Fibroblast of upper back skin (primary cell): ENCODE measurements at regions not wholly inside any gene's neighbourhood (a gene's known extent, or its start where the extent isn't known, plus 50 kb on each side); places are given as distances from the start of the nearest gene placed in this dataset.
A peak's percentile ranks its signal among the peaks of the same experiment; 100 is the strongest.
"Not testable (repeated sequence)": the region's sequence is repeated elsewhere in the genome, so short reads cannot be mapped to it uniquely, and the experiment has no call there.

Experiments
- DNase-seq: peaks from one replicate; pipeline ENCODE4 v3.0.0-alpha.2; 2013

DNA sequence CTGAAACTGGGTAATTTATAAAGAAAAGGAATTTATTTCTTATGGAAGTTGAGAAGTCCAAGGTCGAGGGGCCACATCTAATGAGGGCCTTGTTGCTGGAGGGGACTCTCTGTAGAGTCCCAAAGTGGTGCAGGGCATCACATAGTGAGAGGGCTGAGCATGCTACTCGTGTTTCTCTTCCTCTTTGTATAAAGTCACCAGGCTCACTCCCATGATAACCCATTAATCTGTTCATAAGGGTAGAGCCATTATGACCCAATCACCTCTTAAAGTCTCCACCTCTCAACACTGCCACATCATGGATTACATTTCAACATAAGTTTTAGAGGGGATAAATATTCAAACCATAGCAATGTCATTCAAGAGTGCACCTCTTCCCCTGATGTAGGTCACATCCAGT is 79.1 kb upstream of the ATP2B1 start:
- DNase-seq: no peak

DNA sequence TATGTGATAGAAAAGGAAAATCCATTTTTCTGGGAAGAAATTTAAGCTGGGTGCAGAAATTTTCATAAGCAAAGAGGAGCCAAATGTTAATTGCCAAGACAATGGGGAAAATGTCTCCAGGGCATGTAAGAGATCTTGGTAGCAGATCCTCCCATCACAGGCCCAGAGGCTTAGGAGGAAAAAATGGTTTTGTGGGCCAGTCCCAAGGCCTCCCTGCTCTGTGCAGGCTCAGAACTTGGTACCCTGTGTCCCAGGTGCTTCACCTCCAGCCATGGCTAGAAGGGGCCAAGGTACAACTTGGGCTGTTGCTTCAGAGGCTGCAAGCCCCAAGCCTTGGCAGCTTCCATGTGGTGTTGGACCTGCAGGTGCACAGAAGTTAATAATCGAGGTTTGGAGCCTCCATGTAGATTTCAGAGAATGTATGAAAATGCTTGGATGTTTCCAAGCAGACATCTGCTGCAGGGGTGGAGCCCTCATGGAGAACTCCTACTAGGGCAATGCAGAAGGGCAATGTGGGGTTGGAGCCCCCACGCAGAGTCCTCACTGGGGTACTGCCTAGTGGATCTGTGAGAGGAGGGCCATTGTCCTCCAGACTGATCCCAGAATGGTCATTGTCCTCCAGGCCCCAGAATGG is 77.7 kb upstream of the ATP2B1 start:
- DNase-seq: no peak

DNA sequence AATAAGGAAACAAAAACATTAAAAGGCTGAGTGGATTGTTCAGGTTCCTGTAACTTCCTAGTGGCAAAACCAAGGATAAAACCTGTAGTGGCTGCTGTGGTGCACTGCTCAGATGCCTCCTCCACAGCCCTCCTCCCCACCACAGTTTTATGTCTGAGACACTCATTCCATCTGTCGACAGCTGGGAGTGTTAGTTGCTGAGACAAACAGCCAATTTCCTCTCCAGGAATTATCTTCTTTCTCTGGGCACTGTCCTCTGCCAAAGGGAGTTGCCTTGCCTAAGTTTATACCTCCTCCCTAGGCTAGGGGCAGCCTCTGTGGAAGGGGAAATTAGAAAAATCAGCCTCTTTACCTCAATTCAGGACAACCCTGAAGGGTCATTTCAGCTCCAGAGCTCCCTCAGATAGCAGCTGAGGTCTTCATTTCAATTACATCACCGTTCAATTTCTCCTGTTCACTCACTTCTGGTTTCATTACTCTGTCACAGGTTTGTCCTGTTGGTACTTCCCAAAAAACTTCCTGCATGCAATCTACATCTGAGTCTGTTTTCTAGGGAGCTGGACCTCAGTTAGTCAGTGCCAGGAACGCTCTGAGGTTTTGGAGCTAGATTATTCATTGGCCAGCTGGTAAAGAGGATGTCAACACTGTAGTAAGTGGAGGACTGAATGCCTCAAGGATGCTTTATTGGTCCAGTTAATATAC is 74.9 kb upstream of the ATP2B1 start:
- peak; percentile 62 for DNase-seq

DNA sequence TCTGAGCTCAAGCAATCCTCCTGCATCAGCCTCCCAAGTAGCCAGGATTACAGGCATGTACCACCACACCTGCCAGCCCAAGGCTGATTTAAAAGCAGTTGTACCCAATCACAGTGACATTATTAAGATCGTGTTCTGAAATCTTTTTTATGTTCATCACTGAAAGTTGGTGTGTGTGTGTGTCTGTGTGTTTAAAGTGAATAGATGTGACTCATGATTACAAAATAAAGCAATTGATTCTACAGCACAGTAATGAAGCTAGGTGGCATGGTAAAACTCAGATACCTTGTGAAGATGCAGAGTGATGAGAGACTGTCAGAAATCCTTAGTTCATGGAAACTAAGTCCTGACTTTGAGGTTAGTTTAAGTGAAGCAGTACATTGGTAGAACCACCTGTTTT is 74.2 kb upstream of the ATP2B1 start:
- no peak for DNase-seq

DNA sequence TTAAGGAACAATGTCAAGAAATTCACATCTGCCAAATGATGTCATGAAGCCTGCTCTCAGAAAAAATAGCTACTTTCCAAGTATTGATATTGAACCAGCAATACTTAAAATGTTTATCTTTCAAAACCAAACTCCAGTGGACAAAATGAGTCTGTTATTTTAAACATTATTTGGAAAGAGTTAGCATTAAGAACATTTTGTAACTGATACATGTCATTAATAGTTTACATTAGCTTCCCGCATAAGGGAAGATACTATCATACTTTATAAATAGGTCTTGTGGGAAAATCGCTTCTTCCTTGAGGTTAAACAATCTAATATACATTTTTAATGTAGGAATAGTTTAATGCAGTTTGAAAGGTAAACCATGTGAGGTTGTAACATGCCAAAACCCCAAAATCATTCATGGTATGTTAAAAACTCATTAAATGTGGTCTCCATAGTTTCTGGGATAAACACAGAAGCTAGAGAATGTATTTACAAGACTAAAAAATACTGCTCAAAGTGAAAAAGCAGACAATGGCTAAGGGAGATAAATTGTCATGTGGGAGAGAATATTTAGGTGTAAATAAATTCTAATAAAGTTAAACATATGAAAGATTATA is 73.4 kb upstream of the ATP2B1 start:
- DNase-seq: peak; percentile 56

DNA sequence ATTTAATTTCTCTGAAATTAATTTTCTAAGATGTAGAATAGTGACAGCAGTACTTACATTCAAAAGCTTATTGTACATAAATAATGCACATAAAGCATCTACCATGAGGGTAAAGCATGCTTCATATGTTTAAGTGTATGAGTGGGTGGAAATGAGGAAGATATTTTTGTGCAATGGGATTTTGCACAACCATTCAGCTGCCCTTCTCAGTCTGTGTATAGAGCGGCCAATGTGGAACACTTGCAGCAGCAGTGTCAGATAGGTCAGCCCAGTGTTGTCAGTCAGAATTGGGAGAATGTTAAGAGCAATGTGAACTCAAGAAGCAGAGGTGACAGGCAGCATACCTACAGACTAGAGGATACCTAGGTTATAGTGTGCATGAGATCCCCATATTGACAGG is 72.5 kb upstream of the ATP2B1 start:
- DNase-seq: no peak

DNA sequence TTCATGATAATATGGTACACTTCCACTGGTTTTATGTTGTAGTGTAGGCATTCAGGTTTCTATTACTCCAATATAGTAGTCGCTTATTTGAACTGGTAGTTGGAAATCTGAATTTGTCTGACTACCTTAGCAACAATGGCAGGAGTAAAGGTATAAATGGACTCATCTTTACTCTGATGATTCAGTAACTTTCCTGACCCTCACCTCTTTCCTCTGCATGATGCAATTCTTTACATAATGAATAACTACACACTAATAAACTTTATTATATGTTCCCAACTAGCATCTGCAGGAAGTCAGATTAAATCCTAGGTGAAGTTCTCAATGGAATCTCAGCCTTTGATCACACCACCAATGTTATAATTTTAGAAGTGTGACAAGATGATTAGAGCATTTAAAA is 70.5 kb upstream of the ATP2B1 start:
- DNase-seq: no peak

DNA sequence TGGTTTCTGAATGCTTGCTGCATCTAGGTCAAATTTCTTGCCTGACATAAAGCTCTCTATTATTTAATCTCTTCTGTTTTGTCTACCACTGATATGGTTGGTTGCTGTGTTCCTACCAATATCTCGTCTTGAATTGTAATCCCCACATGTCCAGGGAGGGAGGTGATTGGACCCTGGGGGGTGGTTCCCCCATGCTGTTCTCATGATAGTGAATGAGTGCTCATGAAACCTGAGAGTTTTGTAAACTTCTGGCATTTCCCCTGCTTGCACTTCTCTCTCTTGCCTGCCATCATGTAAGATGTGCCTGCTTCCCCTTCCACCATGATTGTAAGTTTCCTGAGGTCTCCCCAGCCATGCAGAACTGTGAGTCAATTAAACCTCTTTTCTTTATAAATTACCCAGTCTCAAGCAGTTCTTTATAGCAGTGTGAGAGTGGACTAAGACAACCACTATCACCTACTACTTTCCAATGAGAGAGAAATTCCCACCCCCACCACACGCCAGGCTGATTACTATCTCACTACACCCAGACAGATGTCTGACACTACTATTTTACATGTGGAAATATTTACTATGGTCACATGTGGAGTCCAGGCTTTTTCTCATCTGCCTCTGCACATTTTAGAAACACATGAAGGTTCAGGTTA is 69.2 kb upstream of the ATP2B1 start:
- DNase-seq: no peak

DNA sequence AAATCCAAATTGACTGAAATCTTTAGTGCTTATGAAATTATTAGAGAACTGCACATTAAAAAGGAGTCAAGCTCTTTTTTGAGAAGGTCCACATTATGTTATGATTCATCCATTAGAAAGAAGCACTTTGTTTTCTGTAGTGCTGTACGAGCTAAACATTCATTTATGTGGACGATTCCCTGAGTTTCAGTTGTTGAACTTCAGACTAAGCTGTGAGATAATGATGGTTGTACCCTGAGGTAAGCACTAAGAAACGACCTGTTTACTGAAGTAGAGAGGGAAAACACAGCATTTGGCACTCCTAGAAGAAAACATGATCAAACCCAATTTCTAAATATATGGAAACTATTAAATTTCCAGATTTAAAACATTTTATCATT is 67.3 kb upstream of the ATP2B1 start:
- DNase-seq: no peak

DNA sequence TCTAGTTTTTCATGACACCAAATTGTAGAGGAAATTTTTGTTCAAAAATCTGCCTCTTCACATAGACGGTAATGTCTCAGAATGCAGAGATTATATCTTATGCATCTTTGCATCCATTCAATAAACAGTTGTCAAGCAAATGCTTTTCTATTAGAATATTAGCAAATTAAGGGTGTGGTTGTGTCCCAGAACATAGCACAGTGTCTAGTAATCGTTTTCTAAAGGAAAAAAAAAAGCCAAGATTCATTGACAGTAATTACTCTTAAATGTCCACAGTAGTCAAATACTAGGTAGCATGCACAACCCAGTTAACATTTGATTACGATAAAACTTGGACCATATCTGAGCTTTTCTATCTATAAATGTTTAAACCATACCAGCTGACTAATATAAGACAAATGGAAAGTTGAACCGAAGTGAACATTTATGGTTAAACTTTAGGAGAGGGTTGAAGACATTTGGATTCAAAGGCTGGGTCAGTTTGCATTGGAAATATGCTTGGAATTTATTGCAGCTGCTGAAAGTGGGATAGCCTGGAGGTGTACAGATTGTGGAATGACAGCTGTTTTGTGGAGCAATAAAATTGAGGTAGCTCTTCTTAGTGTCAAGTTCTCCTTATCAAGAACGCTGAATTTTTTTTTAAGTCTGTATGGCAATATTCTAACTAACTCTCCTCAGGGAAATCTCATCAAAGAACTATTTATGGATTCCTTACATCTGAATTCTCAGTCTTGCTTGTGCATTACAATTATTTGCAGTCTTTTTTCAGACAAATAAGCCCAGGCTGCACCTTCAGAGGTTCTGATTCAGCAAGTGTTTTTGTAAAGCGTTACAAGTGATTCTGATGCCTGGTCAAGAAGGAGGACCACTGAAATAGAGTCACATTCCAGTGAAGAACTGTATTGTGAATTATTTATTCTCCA is 66.7 kb upstream of the ATP2B1 start:
- DNase-seq: peak; percentile 80

DNA sequence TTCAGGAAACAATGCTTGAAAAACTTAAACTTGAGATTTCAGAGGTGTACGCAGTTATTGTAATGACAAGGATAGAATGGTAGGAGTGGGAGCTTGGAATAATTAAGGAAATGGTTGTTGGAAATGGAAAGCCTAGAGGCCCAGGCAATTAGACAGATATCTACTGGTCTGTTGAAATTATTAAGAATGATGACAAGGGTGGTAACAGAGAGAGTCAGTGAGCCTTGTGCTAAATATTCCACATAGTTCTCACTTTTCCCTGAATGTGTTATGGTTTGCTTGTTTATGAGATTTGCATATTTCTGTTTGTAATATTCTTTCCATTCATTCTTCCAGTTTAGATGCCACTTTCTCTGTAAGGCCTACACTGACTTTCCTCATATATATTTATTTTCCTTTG is 66.0 kb upstream of the ATP2B1 start:
- no peak for DNase-seq

DNA sequence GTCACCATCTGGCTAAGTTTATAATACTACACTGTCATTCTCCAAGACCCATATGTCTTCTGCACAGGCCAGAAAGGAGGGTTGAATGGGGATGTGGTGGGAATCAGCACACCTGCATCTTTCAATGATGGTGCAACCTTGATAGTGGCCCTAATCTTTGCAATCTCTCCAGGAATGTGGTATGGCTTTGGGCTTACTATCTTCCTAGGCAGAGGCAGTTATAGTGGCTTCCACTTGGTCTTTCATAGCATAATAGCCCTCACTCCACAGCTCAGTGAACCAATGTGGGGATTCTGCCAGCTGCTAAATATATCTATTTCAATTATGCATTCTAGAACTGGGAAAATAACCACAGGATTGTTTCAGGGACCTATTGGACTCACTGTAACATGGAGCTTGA is 61.8 kb upstream of the ATP2B1 start:
- peak; percentile 62 for DNase-seq

DNA sequence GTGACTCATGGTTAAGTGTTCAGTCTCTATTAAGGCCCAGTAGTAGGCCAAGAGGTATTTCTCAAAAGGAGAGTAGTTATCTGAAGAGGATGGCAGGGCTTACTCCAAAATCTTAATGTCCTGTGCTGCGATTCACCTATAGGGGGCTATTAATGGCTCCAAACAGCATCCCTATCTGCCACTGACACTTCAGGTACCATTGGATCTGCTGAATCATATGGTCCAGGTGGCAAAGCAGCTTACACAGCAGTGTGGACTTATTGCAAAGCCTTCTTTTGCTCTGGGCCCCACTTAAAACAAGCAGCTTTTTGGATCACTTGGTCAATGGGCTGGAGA is 60.8 kb upstream of the ATP2B1 start:
- DNase-seq: no peak

DNA sequence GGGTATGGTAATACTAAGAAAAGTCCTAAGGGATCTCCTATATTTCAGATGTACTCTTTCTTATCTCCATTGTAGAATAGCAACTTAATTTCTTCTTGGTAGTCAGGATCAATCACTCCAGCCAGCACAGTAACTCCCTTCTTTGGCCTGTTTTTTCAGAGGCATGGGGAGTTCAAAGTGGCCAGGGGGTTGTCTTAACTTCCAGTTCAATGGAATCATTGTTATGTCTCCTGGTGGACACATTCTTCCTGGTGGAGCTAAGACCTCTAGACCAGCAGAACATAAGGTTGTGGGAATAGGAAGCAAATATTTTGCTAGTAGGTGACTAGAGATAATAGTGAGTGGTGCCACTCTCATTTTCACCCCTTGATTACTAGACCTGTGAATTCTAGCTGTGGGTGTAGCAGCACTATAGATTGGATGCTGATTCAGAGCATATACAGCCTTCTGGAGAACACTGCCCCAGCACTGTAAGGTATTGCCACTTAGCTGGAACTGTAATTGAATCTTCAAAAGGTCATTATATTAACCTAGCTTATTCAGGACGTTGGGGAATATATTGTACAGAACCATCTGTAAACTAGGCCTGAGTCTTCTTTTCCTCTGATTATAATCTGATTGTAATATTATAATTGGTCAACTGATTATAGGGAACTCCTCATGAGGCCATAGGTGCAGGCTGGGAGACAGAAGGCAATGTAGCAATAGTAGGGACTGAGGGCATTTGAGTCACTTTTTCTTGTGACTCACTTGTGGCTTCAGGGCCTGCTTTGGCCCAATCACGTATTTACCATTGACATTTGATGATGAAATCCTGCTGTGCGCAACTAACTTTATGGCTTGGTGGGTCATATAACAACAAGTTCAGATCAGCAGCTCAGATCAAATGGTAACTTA is 60.2 kb upstream of the ATP2B1 start:
- peak; percentile 92 for DNase-seq

DNA sequence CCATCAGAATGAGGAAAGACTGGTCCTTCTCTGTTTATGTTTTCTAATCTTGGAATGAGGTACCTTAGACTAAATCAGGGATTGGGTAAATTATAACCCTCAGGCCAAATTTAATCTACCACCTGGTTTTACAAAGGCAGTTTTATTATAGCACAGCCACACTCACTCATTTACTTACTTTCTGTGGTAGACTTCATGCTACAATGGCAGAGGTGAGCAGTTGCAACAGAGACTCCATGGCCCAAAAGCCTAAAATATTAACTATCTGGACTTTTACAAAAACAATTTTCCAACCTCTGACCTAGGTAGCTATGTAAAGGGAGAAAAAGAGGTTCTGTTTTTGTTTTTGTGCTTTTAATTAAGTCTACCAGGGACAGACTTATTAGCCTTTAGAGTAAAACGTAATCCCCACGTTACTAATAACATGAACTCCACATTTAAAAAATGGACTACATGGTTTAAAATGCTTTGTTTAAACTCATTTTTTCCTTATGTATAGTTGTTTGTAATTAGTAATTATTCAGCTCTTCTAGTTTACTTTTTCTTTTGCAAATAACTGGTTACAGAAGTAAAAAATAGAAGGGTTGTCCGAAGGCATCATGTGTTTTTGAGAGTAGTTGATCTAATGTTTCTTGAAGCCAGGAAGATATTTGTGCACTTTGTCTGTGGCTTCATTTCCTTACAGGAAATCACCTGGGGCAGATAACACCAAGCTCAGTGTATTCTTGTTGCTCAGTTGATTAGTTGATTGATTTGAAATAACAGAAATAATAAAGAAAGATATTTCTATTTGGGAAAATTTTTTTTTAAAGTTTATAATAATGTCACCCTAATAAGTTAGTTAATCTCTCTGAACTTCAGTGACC is 57.6 kb upstream of the ATP2B1 start:
- no peak for DNase-seq

DNA sequence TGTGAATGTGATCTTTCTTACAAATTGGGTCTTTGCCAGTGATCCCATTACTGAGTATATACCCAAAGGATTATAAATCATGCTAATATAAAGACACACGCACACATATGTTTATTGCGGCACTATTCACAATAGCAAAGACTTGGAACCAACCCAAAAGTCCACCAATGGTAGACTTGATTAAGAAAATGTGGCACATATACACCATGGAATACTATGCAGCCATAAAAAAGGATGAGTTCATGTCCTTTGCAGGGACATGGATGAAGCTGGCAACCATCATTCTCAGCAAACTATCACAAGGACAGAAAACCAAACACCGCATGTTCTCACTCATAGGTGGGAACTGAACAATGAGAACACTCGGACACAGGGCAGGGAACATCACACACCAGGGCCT is 55.5 kb upstream of the ATP2B1 start:
- DNase-seq: not testable (repeated sequence)

DNA sequence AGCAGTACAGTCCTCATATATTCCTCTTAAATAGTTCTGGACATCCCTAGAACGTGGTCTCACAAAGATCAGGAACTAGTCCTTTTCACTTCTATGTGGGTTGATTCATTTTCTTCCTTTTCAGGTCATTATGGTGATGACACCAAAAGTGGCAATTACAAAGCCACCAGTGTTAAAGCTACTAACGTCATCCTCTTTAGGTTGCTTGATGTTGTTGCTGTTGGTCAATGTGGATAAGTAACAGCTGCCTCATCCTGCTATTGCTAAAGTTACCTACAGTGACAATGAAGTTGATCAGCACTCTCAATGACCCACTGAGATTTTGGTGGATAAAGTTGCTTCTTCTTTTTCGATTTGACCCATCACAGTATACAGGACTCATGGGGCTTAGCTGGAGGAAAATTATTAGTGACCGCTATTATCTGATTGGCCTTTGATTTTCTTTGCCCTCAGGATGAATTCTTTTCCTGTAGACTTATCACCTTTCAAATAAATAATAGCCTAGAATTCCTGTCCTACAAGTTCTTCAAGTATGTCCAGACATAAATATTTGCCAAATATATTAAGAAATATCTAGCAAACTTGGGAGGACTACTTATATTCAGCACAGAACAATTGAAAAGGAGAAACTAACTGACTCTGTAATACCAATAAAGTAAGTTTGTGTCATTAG is 54.0 kb upstream of the ATP2B1 start:
- no peak for DNase-seq

DNA sequence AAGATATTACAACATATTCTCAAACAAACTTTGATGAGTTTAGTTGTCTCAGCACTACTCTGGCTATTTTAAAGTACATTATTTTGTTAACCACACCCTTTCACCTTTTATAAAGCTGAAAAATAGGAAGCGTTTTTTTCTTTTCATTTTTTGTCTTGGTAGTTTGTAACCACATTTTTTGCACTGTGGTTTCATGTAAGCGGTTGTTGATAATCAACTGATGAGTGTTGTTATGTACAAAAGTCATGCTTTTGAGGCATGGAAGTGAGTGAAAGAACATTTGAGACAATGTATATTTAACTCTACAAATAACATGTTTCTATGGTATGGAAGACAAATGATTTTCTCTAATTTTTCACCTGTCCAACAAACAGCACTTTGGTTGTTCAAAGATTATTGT is 52.1 kb upstream of the ATP2B1 start:
- no peak for DNase-seq
